Body of pancreas (tissue), 4 donors: ENCODE measurements at regions not wholly inside any gene's neighbourhood (a gene's known extent, or its start where the extent isn't known, plus 50 kb on each side); places are given as distances from the start of the nearest gene placed in this dataset.

Experiments used
- ATAC-seq: fragments of 150-250 bp; one replicate; pipeline ENCODE4 v1.9.1; 2016
- DNase-seq, 4 donors: peaks; one replicate each; pipeline ENCODE4 v3.0.0-alpha.2; 2019
- H3K27ac ChIP-seq, 4 donors: fragments of 200-600 bp; sonication (generic); 1 replicate in 3 of 4; 2 replicates in 1 of 4; pipeline versions ENCODE4 v1.5.1 to v1.6.1; 2016 to 2019; ENCODE audit warnings: mild to moderate bottlenecking in 1 of 4, mixed read lengths in 1 of 4, moderate library complexity in 1 of 4
- H3K27me3 ChIP-seq, 2 donors: fragments of 200-600 bp; sonication (generic); one replicate each; pipeline ENCODE4 v1.6.0; 2016; ENCODE audit warnings: mild to moderate bottlenecking in 1 of 2
- H3K36me3 ChIP-seq, 2 donors: fragments of 200-600 bp; sonication (generic); replicated peaks in 1 of 2; 2 replicates each; pipeline ENCODE4 v1.5.1; 2016; ENCODE audit warnings: low read depth in 2 of 2; ENCODE audit not compliant: insufficient read depth in 1 of 2
- H3K4me1 ChIP-seq: fragments of 200-600 bp; sonication (generic); one replicate; pipeline ENCODE4 v1.6.0; 2016
- H3K4me3 ChIP-seq, 2 donors: fragments of 200-600 bp; sonication (generic); 1 replicate in 1 of 2; 2 replicates in 1 of 2; pipeline ENCODE4 v1.5.1; 2016 to 2019
- H3K9me3 ChIP-seq, 3 donors: fragments of 200-600 bp; sonication (generic); 1 replicate in 2 of 3; 2 replicates in 1 of 3; pipeline ENCODE4 v1.5.1; 2016
- CTCF ChIP-seq, 7 experiments: fragments of 450-650 bp in 4 of 7; fragments of 200-600 bp in 3 of 7; sonication (generic) in 3 of 7; IDR thresholded peaks; one replicate each; pipeline ENCODE4 v1.5.1; 2016 to 2019; ENCODE audit warnings: antibody characterized with exemption in 7 of 7
- POLR2A ChIP-seq, 3 donors: fragments of 450-650 bp; IDR thresholded peaks; one replicate each; pipeline ENCODE4 v1.6.1; 2016; ENCODE audit warnings: antibody characterized with exemption in 3 of 3, mild to moderate bottlenecking in 2 of 3
- WGBS, 2 donors: methylation state at CpG; one replicate each; pipeline ENCODE4 v1.1.5; 2017; 5-methylcytosine and 5-hydroxymethylcytosine counted together
- intact Hi-C: fragments of 100-400 bp; cut with DNase I; formaldehyde crosslinking; loops from one replicate; pipeline ENCODE4 v1.15.1; 2023

- intact Hi-C loops: no loop called here
- H3K4me1 ChIP-seq: no peaks in the 10 kb centered on the region
- DNase-seq (no peak), ATAC-seq (no peak)
- no peak for TF ChIP-seq POLR2A (IDR thresholded peaks at IDR 0.05)
- no peak for TF ChIP-seq CTCF (IDR thresholded peaks at IDR 0.05)
- no peaks in the 10 kb centered on the region for H3K27me3 ChIP-seq
- no peak overlapping the region for H3K27ac ChIP-seq
- 60 to 70% methylated on average over 2 of the region's 2 CpGs for WGBS, 2 donors
- no peaks in the 10 kb centered on the region for H3K9me3 ChIP-seq
- H3K36me3 ChIP-seq: no peaks in the 10 kb centered on the region
- no peak overlapping the region for H3K4me3 ChIP-seq
These were observed 149.7 kb downstream of the ID4 start for GRCh38 chr6:19986691-19987438.

GRCh38 chr6:19988555-19988954, 151.4 kb downstream of the ID4 start:
- Histone ChIP-seq H3K27me3 (no peaks in the 10 kb centered on the region), H3K36me3 (no peaks in the 10 kb centered on the region), H3K27ac (no peak overlapping the region), H3K4me1 (no peaks in the 10 kb centered on the region), H3K9me3 (no peaks in the 10 kb centered on the region), H3K4me3 (no peak overlapping the region)
- WGBS, 2 donors: 6 to 8% methylated on average over 3 of the region's 3 CpGs
- no peak for TF ChIP-seq POLR2A (IDR thresholded peaks at IDR 0.05)
- DNase-seq (no peak), ATAC-seq (no peak)
- intact Hi-C loops: no loop called here

- Histone ChIP-seq H3K9me3 (no peaks in the 10 kb centered on the region), H3K4me3 (no peak overlapping the region), H3K36me3 (no peaks in the 10 kb centered on the region), H3K4me1 (no peaks in the 10 kb centered on the region), H3K27me3 (no peaks in the 10 kb centered on the region), H3K27ac (no peak overlapping the region)
- ATAC-seq (no peak), DNase-seq (no peak)
- 51 to 52% methylated on average over 3 of the region's 3 CpGs for WGBS, 2 donors
- intact Hi-C loops: no loop called here
- TF ChIP-seq CTCF (IDR thresholded peaks at IDR 0.05): no peak
- no peak for TF ChIP-seq POLR2A (IDR thresholded peaks at IDR 0.05)
These were observed 154.0 kb downstream of the ID4 start for GRCh38 chr6:19991176-19991575.

- Histone ChIP-seq H3K4me1 (no peaks in the 10 kb centered on the region), H3K27me3 (no peaks in the 10 kb centered on the region), H3K36me3 (no peaks in the 10 kb centered on the region), H3K9me3 (no peaks in the 10 kb centered on the region), H3K27ac (no peak overlapping the region), H3K4me3 (no peak overlapping the region)
- no peak for ATAC-seq
- intact Hi-C loops: no loop called here
- TF ChIP-seq CTCF (IDR thresholded peaks at IDR 0.05): no peak
- TF ChIP-seq POLR2A (IDR thresholded peaks at IDR 0.05): no peak
- DNase-seq: no peak
These were observed 157.7 kb downstream of the ID4 start for GRCh38 chr6:19994909-19995308.

- H3K27ac ChIP-seq: no peak overlapping the region
- H3K9me3 ChIP-seq: no peaks in the 10 kb centered on the region
- WGBS, 2 donors: 40 to 50% methylated on average over 12 of the region's 12 CpGs
- TF ChIP-seq POLR2A (IDR thresholded peaks at IDR 0.05) (no peak), CTCF (IDR thresholded peaks at IDR 0.05) (no peak)
- no peak overlapping the region for H3K4me3 ChIP-seq
- intact Hi-C loops: no loop called here
- H3K36me3 ChIP-seq: no peaks in the 10 kb centered on the region
- DNase-seq (no peak), ATAC-seq (no peak)
- H3K27me3 ChIP-seq: no peaks in the 10 kb centered on the region
- no peaks in the 10 kb centered on the region for H3K4me1 ChIP-seq
These were observed 158.5 kb downstream of the ID4 start for GRCh38 chr6:19995575-19996257.
